SK-N-MC (cell line): ENCODE measurements at regions not wholly inside any gene's neighbourhood (a gene's known extent, or its start where the extent isn't known, plus 50 kb on each side); places are given as distances from the start of the nearest gene placed in this dataset.

Source experiments
- DNase-seq: peaks from one replicate; pipeline ENCODE4 v3.0.0-alpha.2; 2011; ENCODE audit warnings: low read depth, low spot score
- H3K27ac ChIP-seq: fragments of 200-600 bp; sonication (generic); 2 replicates; pipeline ENCODE4 v1.5.1; 2016; ENCODE audit warnings: mixed run types
- H3K36me3 ChIP-seq: fragments of 200-600 bp; sonication (generic); 2 replicates; pipeline ENCODE4 v1.6.1; 2017; ENCODE audit warnings: antibody characterized with exemption, low read length, mixed read lengths; ENCODE audit not compliant: insufficient read depth
- H3K4me3 ChIP-seq: fragments of 200-600 bp; sonication (generic); 2 replicates; pipeline ENCODE4 v1.5.1; 2016
- H3K9ac ChIP-seq: fragments of 200-600 bp; sonication (generic); 2 replicates; pipeline ENCODE4 v1.8.0; 2017; ENCODE audit warnings: mixed run types, mixed read lengths; ENCODE audit not compliant: insufficient read length
- H3K9me3 ChIP-seq: fragments of 200-600 bp; sonication (generic); 2 replicates; pipeline ENCODE4 v1.6.1; 2017; ENCODE audit warnings: low read depth, mild to moderate bottlenecking, antibody characterized with exemption, low read length, moderate library complexity, mixed read lengths
- EZH2 ChIP-seq: fragments of 200-600 bp; sonication (generic); IDR thresholded peaks from one replicate; pipeline ENCODE4 v1.6.1; 2017; ENCODE audit warnings: antibody characterized with exemption
- FOXP2 ChIP-seq: optimal IDR thresholded peaks from 2 replicates; pipeline ENCODE3; 2011; ENCODE audit warnings: mild to moderate bottlenecking, moderate library complexity; ENCODE audit not compliant: insufficient read depth; ENCODE audit errors: extremely low read length, control extremely low read depth
- POLR2AphosphoS5 ChIP-seq: IDR thresholded peaks from 2 replicates; pipeline ENCODE4 v1.6.1; 2012; ENCODE audit warnings: mild to moderate bottlenecking, low read depth, low read length, borderline replicate concordance

- Histone ChIP-seq H3K4me3 (no peak overlapping the region), H3K9ac (no peak overlapping the region), H3K36me3 (peaks cover 14% of the 10 kb centered on the region), H3K9me3 (no peaks in the 10 kb centered on the region), H3K27ac (no peak overlapping the region)
- DNase-seq = no peak
- TF ChIP-seq FOXP2 (no peak), POLR2AphosphoS5 (no peak), EZH2 (no peak)
Measured at GRCh38 chr12:124511259-124511985, 56.0 kb downstream of the NCOR2 start.

- H3K9me3 ChIP-seq = no peaks in the 10 kb centered on the region
- no peak for DNase-seq
- TF ChIP-seq FOXP2 (no peak), POLR2AphosphoS5 (no peak), EZH2 (no peak)
- H3K27ac ChIP-seq = no peak overlapping the region
- peaks cover 11% of the 10 kb centered on the region for H3K36me3 ChIP-seq
- no peak overlapping the region for H3K9ac ChIP-seq
- no peak overlapping the region for H3K4me3 ChIP-seq
Measured at GRCh38 chr12:124510301-124510970, 57.0 kb downstream of the NCOR2 start.

- Histone ChIP-seq H3K9ac (no peak overlapping the region), H3K4me3 (no peak overlapping the region), H3K36me3 (peaks cover 8% of the 10 kb centered on the region; the same call in 1 of the 2 replicates), H3K27ac (peak overlapping the region; percentile 26; the same call in 1 of the 2 replicates), H3K9me3 (no peaks in the 10 kb centered on the region)
- no peak for TF ChIP-seq EZH2
- no peak for TF ChIP-seq FOXP2
- TF ChIP-seq POLR2AphosphoS5 = no peak
- no peak for DNase-seq
Measured at GRCh38 chr12:124509676-124510300, 57.6 kb downstream of the NCOR2 start.

- Histone ChIP-seq H3K9ac (no peak overlapping the region), H3K27ac (peak overlapping the region; percentile 26; the same call in 1 of the 2 replicates), H3K9me3 (no peaks in the 10 kb centered on the region), H3K4me3 (no peak overlapping the region), H3K36me3 (peaks cover 8% of the 10 kb centered on the region; the same call in 1 of the 2 replicates)
- no peak for DNase-seq
- TF ChIP-seq POLR2AphosphoS5 = no peak
- TF ChIP-seq EZH2 = no peak
- no peak for TF ChIP-seq FOXP2
Measured at GRCh38 chr12:124509300-124509675, 58.1 kb downstream of the NCOR2 start.

GRCh38 chr12:124508381-124509079 is 58.9 kb downstream of the NCOR2 start:
- peak overlapping the region; percentile 61 for H3K4me3 ChIP-seq
- TF ChIP-seq POLR2AphosphoS5 (no peak), EZH2 (no peak), FOXP2 (no peak)
- peaks cover 8% of the 10 kb centered on the region; the same call in 1 of the 2 replicates for H3K36me3 ChIP-seq
- peak overlapping the region; percentile 68 for H3K27ac ChIP-seq
- DNase-seq = no peak
- no peak overlapping the region for H3K9ac ChIP-seq
- H3K9me3 ChIP-seq = no peaks in the 10 kb centered on the region

- H3K4me3 ChIP-seq = peak overlapping the region; percentile 61
- no peak for DNase-seq
- H3K9me3 ChIP-seq = no peaks in the 10 kb centered on the region
- peak overlapping the region; percentile 68 for H3K27ac ChIP-seq
- peaks cover 5% of the 10 kb centered on the region; the same call in 1 of the 2 replicates for H3K36me3 ChIP-seq
- TF ChIP-seq POLR2AphosphoS5 = peak; percentile 29; the same call in 1 of the 2 replicates
- no peak for TF ChIP-seq FOXP2
- no peak overlapping the region for H3K9ac ChIP-seq
Measured at GRCh38 chr12:124507188-124508109, 60.0 kb downstream of the NCOR2 start.

GRCh38 chr12:124506832-124507153 is 60.6 kb downstream of the NCOR2 start:
- H3K4me3 ChIP-seq = peak overlapping the region; percentile 61
- H3K36me3 ChIP-seq = no peaks in the 10 kb centered on the region
- H3K9me3 ChIP-seq = no peaks in the 10 kb centered on the region
- DNase-seq = no peak
- no peak overlapping the region for H3K9ac ChIP-seq
- H3K27ac ChIP-seq = peak overlapping the region; percentile 68
- no peak for TF ChIP-seq EZH2
- TF ChIP-seq POLR2AphosphoS5 = no peak
- TF ChIP-seq FOXP2 = no peak
